IMR-90 (cell line): ENCODE measurements at regions not wholly inside any gene's neighbourhood (a gene's known extent, or its start where the extent isn't known, plus 50 kb on each side); places are given as distances from the start of the nearest gene placed in this dataset.

Source experiments
- ATAC-seq: fragments of 200-7000 bp; cut with Tn5 transposase; 2 replicates; pipeline ENCODE4 v1.9.1; 2020; ENCODE audit warnings: low read depth, mild to moderate bottlenecking, moderate library complexity
- BruUV-seq: library from RNA; stranded (reverse); fragments of 400-500 nt; replicated peaks from 2 replicates; lab custom pipeline; 2021; lab: Mats Ljungman, UMichigan
- CTCF ChIA-PET: fragments of 300-600 bp; formaldehyde crosslinking; extraction: SDS; loops from one replicate; lab custom pipeline; 2021; ENCODE audit warnings: antibody characterized with exemption; lab: Yijun Ruan, JAX
- POLR2A ChIA-PET: fragments of 300-600 bp; sonication (Branson Sonifier 250); formaldehyde crosslinking; loops from one replicate; lab custom pipeline; 2022; ENCODE audit warnings: antibody characterized with exemption; ENCODE audit not compliant: unreplicated experiment; lab: Charles Lee
- DNase-seq: peaks from one replicate; pipeline ENCODE4 v3.0.0; 2013
- H2AFZ ChIP-seq: replicated peaks from 2 replicates; pipeline ENCODE3; 2013; ENCODE audit warnings: low read length, mild to moderate bottlenecking; ENCODE audit not compliant: poor library complexity
- H2AK5ac ChIP-seq: 2 replicates; pipeline ENCODE4 v1.6.1; 2013; ENCODE audit warnings: low read depth, low read length, inconsistent platforms
- H2AK9ac ChIP-seq: replicated peaks from 2 replicates; pipeline ENCODE3; 2013; ENCODE audit warnings: mild to moderate bottlenecking, low read depth, low read length, moderate library complexity; ENCODE audit not compliant: poor library complexity
- H2BK120ac ChIP-seq: 2 replicates; pipeline ENCODE4 v1.6.1; 2013; ENCODE audit warnings: low read depth, low read length, inconsistent platforms
- H2BK15ac ChIP-seq: 3 replicates; pipeline ENCODE4 v1.6.1; 2013; ENCODE audit warnings: low read depth, low read length, inconsistent platforms
- H2BK20ac ChIP-seq: 2 replicates; pipeline ENCODE4 v1.6.1; 2013; ENCODE audit warnings: low read depth, mild to moderate bottlenecking, inconsistent platforms, low read length, moderate library complexity
- H2BK5ac ChIP-seq: 2 replicates; pipeline ENCODE4 v1.6.1; 2013; ENCODE audit warnings: mild to moderate bottlenecking, low read depth, low read length, inconsistent platforms; ENCODE audit not compliant: poor library complexity, severe bottlenecking
- H3K14ac ChIP-seq: replicated peaks from 2 replicates; pipeline ENCODE4 v1.6.1; 2013; ENCODE audit warnings: low read depth, low read length, inconsistent platforms
- H3K18ac ChIP-seq: 2 replicates; pipeline ENCODE4 v1.6.1; 2013; ENCODE audit warnings: low read depth, low read length, control low read depth
- H3K23ac ChIP-seq: 2 replicates; pipeline ENCODE4 v1.6.1; 2013; ENCODE audit warnings: low read depth, low read length, inconsistent platforms
- H3K27ac ChIP-seq: 2 replicates; pipeline ENCODE4 v1.5.1; 2013; ENCODE audit warnings: mild to moderate bottlenecking, control low read depth, low read length; ENCODE audit not compliant: insufficient read depth
- H3K27me3 ChIP-seq: 2 replicates; pipeline ENCODE4 v1.6.1; 2013; ENCODE audit warnings: low read length; ENCODE audit not compliant: control insufficient read depth, insufficient read depth
- H3K36me3 ChIP-seq: 2 replicates; pipeline ENCODE4 v1.6.1; 2013; ENCODE audit warnings: low read length, mixed read lengths; ENCODE audit not compliant: control insufficient read depth, insufficient read depth
- H3K4ac ChIP-seq: 2 replicates; pipeline ENCODE4 v1.6.1; 2013; ENCODE audit warnings: low read depth, low read length, inconsistent platforms
- H3K4me1 ChIP-seq: 2 replicates; pipeline ENCODE4 v1.6.1; 2013; ENCODE audit warnings: low read length, mixed read lengths; ENCODE audit not compliant: control insufficient read depth, insufficient read depth
- H3K4me2 ChIP-seq: 2 replicates; pipeline ENCODE4 v1.6.1; 2013; ENCODE audit warnings: low read depth, mild to moderate bottlenecking, control low read depth, low read length, moderate library complexity
- H3K4me3 ChIP-seq: 2 replicates; pipeline ENCODE4 v1.5.1; 2013; ENCODE audit warnings: low read depth, mild to moderate bottlenecking, control low read depth, low read length, moderate library complexity; ENCODE audit not compliant: insufficient read depth
- H3K56ac ChIP-seq: 2 replicates; pipeline ENCODE4 v1.6.1; 2013; ENCODE audit warnings: low read length, inconsistent platforms; ENCODE audit not compliant: insufficient read depth; ENCODE audit errors: extremely low read depth
- H3K79me1 ChIP-seq, 2 experiments: 2 replicates each; pipeline ENCODE4 v1.6.1; 2013; ENCODE audit warnings: low read length in 2 of 2, inconsistent platforms in 1 of 2, low read depth in 1 of 2
- H3K9ac ChIP-seq: 2 replicates; pipeline ENCODE4 v1.6.1; 2013; ENCODE audit warnings: low read depth, low read length, control low read depth
- H3K9me1 ChIP-seq: 2 replicates; pipeline ENCODE4 v1.6.1; 2013; ENCODE audit warnings: low read length, inconsistent platforms; ENCODE audit not compliant: insufficient read depth
- H3K9me3 ChIP-seq: 2 replicates; pipeline ENCODE4 v1.6.1; 2013; ENCODE audit warnings: low read length; ENCODE audit not compliant: control insufficient read depth, insufficient read depth
- H4K20me1 ChIP-seq: 2 replicates; pipeline ENCODE4 v1.6.1; 2013; ENCODE audit warnings: low read length, inconsistent platforms; ENCODE audit not compliant: insufficient read depth
- H4K5ac ChIP-seq: 2 replicates; pipeline ENCODE4 v1.6.1; 2013; ENCODE audit warnings: mild to moderate bottlenecking, low read depth, low read length, control low read depth
- H4K8ac ChIP-seq, 2 experiments: 2 replicates each; pipeline ENCODE4 v1.6.1; 2013; ENCODE audit warnings: low read depth in 2 of 2, low read length in 2 of 2, control low read depth in 1 of 2, inconsistent platforms in 1 of 2
- H4K91ac ChIP-seq: 2 replicates; pipeline ENCODE4 v1.6.1; 2013; ENCODE audit warnings: low read depth, low read length, inconsistent platforms; ENCODE audit not compliant: insufficient read depth
- CEBPB ChIP-seq: IDR thresholded peaks from 2 replicates; pipeline ENCODE4 v1.6.1; 2012; ENCODE audit warnings: low read depth, low read length, improper control_type of control experiment
- ELK1 ChIP-seq: fragments of 150-350 bp; IDR thresholded peaks from 2 replicates; pipeline ENCODE4 v1.6.1; 2016; ENCODE audit warnings: low read depth, mild to moderate bottlenecking, low read length, moderate library complexity, borderline replicate concordance
- NFE2L2 ChIP-seq: fragments of 150-350 bp; IDR thresholded peaks from 2 replicates; pipeline ENCODE4 v1.6.1; 2016; ENCODE audit warnings: low read depth, mild to moderate bottlenecking, low read length
- RFX5 ChIP-seq: IDR thresholded peaks from 2 replicates; pipeline ENCODE4 v1.8.0; 2012; ENCODE audit warnings: low read depth, mild to moderate bottlenecking, low read length, moderate library complexity
- WGBS, 2 experiments: methylation state at CpG; one replicate each; pipeline versions ENCODE4 v1.1.5 to v1.1.7; 2013; ENCODE audit warnings: missing lambda C conversion rate in 2 of 2; ENCODE audit not compliant: insufficient read length in 1 of 2; ENCODE audit errors: extremely low coverage in 2 of 2; 5-methylcytosine and 5-hydroxymethylcytosine counted together
- dilution Hi-C: fragments of 300-500 bp; cut with HindIII; formaldehyde crosslinking; loops from one replicate; pipeline ENCODE4 v1.14.3; 2018; ENCODE audit warnings: low sequenced_read_pairs; ENCODE audit not compliant: unreplicated experiment
- in situ Hi-C: fragments of 300-500 bp; cut with MboI; formaldehyde crosslinking; loops from 3 replicates; pipeline ENCODE4 v1.14.3; 2019; ENCODE audit warnings: low sequenced_read_pairs, inconsistent platforms, mixed read lengths
- intact Hi-C: fragments of 100-400 bp; cut with micrococcal nuclease; formaldehyde crosslinking; loops from 2 replicates; pipeline ENCODE4 v1.10.0; 2022

DNA sequence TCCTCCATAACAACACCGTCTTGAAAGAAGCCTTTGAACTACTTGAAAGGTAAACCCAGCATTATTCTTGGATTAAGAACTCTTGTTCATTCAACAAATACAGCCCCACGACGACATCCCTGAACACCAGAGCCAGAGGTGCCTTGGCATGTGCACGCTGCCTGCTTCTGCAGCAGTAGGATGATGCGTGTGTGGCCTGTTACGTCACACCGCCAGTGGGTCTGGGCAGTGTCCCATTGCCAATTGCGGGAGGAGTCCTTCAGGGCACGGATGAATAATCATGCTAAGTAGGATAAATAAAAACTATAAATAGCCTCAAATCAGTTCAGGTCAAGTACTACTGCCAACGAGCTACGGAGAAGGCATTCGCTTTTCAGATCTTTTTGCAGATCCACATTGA is 380.5 kb downstream of the SHANK2 start:
- no peak overlapping the region for H3K4ac ChIP-seq
- no peak overlapping the region for H4K5ac ChIP-seq
- DNase-seq = peak; percentile 30
- ATAC-seq = peak; percentile 69
- H3K4me3 ChIP-seq = no peak overlapping the region
- no peak overlapping the region for H2BK15ac ChIP-seq
- intact Hi-C loops = no loop called here
- peak; percentile 42; the same call in 1 of the 2 replicates for TF ChIP-seq CEBPB
- no peak for TF ChIP-seq ELK1
- no peak for TF ChIP-seq NFE2L2
- no peak for TF ChIP-seq RFX5
- H3K27ac ChIP-seq = no peak overlapping the region
- dilution Hi-C loops = no loop called here
- BruUV-seq = no TSS peak
- H3K9me1 ChIP-seq = 0 out of 2 replicates have a peak, but pooled peaks cover 2% of the 10 kb centered on the region
- no peak overlapping the region for H3K9ac ChIP-seq
- no peak overlapping the region for H3K23ac ChIP-seq
- no peaks in the 10 kb centered on the region for H3K27me3 ChIP-seq
- H2AK5ac ChIP-seq = no peak overlapping the region
- in situ Hi-C loops = no loop called here
- no peak overlapping the region for H2BK120ac ChIP-seq
- peaks cover 4% of the 10 kb centered on the region for H4K20me1 ChIP-seq
- H3K79me1 ChIP-seq = no peaks in the 10 kb centered on the region
- no peak overlapping the region for H2AFZ ChIP-seq
- no peak overlapping the region for H3K56ac ChIP-seq
- ChIA-PET POLR2A (no interaction called here), CTCF (interaction anchor here (0.8 kb wide), 1 partner anchor 94 kb away, joined by 3 read pairs; no protein-coding TSS in a partner anchor)
- WGBS, 2 experiments = no CpG with 5 or more reads among the region's 12 CpGs
- no peak overlapping the region for H4K8ac ChIP-seq
- no peak overlapping the region for H4K91ac ChIP-seq
- H3K18ac ChIP-seq = no peak overlapping the region
- H3K4me1 ChIP-seq = peaks cover 4% of the 10 kb centered on the region; the same call in 1 of the 2 replicates
- no peaks in the 10 kb centered on the region for H3K36me3 ChIP-seq
- no peak overlapping the region for H2AK9ac ChIP-seq
- no peaks in the 10 kb centered on the region; the same call in 1 of the 2 replicates for H3K9me3 ChIP-seq
- H3K14ac ChIP-seq = no peak overlapping the region
- H2BK5ac ChIP-seq = no peak overlapping the region
- H3K4me2 ChIP-seq = no peak overlapping the region
- H2BK20ac ChIP-seq = no peak overlapping the region
